IPS-NIHi7 (cell line): ENCODE measurements at regions not wholly inside any gene's neighbourhood (a gene's known extent, or its start where the extent isn't known, plus 50 kb on each side); places are given as distances from the start of the nearest gene placed in this dataset.
A peak's percentile ranks its signal among the peaks of the same experiment; 100 is the strongest.

Experiments
- DNase-seq: peaks from one replicate; pipeline ENCODE4 v3.0.0; 2012; ENCODE audit warnings: mixed read lengths; ENCODE audit errors: extremely low spot score

- DNase-seq = no peak
Measured at GRCh38 chr2:23124214-23124750, 260.7 kb upstream of the KLHL29 start.

- DNase-seq = no peak
Measured at GRCh38 chr2:23127465-23127864, 257.5 kb upstream of the KLHL29 start.

- no peak for DNase-seq
Measured at GRCh38 chr2:23128684-23129292, 256.2 kb upstream of the KLHL29 start.

GRCh38 chr2:23131066-23131575 lies 253.9 kb upstream of the KLHL29 start:
- DNase-seq = no peak

GRCh38 chr2:23132000-23132399 lies 253.0 kb upstream of the KLHL29 start:
- no peak for DNase-seq

- DNase-seq = no peak
Measured at GRCh38 chr2:23132823-23133595, 252.0 kb upstream of the KLHL29 start.

GRCh38 chr2:23134726-23135125 lies 250.3 kb upstream of the KLHL29 start:
- DNase-seq = no peak

- DNase-seq = peak; percentile 78
Measured at GRCh38 chr2:23135481-23136100, 249.4 kb upstream of the KLHL29 start.

- no peak for DNase-seq
Measured at GRCh38 chr2:23137166-23137565, 247.8 kb upstream of the KLHL29 start.

- DNase-seq = no peak
Measured at GRCh38 chr2:23138701-23139100, 246.3 kb upstream of the KLHL29 start.

- DNase-seq = no peak
Measured at GRCh38 chr2:23145460-23145859, 239.5 kb upstream of the KLHL29 start.

- no peak for DNase-seq
Measured at GRCh38 chr2:23146011-23146410, 239.0 kb upstream of the KLHL29 start.

GRCh38 chr2:23148342-23148741 lies 236.6 kb upstream of the KLHL29 start:
- DNase-seq = no peak

GRCh38 chr2:23149777-23150176 lies 235.2 kb upstream of the KLHL29 start:
- no peak for DNase-seq

GRCh38 chr2:23153484-23153883 lies 231.5 kb upstream of the KLHL29 start:
- DNase-seq = no peak

- no peak for DNase-seq
Measured at GRCh38 chr2:23155022-23155421, 230.0 kb upstream of the KLHL29 start.

GRCh38 chr2:23157812-23158211 lies 227.2 kb upstream of the KLHL29 start:
- no peak for DNase-seq

- DNase-seq = no peak
Measured at GRCh38 chr2:23158306-23158705, 226.7 kb upstream of the KLHL29 start.

GRCh38 chr2:23159746-23160405 lies 225.1 kb upstream of the KLHL29 start:
- DNase-seq = no peak

GRCh38 chr2:23164173-23164572 lies 220.8 kb upstream of the KLHL29 start:
- DNase-seq = no peak

GRCh38 chr2:23169896-23170295 lies 215.1 kb upstream of the KLHL29 start:
- DNase-seq = no peak

- DNase-seq = no peak
Measured at GRCh38 chr2:23171108-23171507, 213.9 kb upstream of the KLHL29 start.
